Sigmoid colon (tissue), 4 donors: ENCODE measurements at regions not wholly inside any gene's neighbourhood (a gene's known extent, or its start where the extent isn't known, plus 50 kb on each side); places are given as distances from the start of the nearest gene placed in this dataset.

ENCODE experiments used
- CTCF ChIP-seq, 4 experiments: fragments of 450-650 bp in 3 of 4; fragments of 200-600 bp in 1 of 4; IDR thresholded peaks; one replicate each; pipeline ENCODE4 v1.5.1; 2016 to 2019; ENCODE audit warnings: antibody characterized with exemption in 4 of 4, mild to moderate bottlenecking in 3 of 4, moderate library complexity in 2 of 4
- EP300 ChIP-seq, 4 donors: sonication (generic); formaldehyde crosslinking; IDR thresholded peaks; one replicate each; pipeline ENCODE4 v1.6.1; 2017; ENCODE audit warnings: antibody characterized with exemption in 4 of 4
- POLR2A ChIP-seq, 2 donors: fragments of 450-650 bp; IDR thresholded peaks; one replicate each; pipeline ENCODE4 v1.6.1; 2016; ENCODE audit warnings: antibody characterized with exemption in 2 of 2, mild to moderate bottlenecking in 2 of 2, moderate library complexity in 2 of 2
- POLR2AphosphoS5 ChIP-seq, 4 donors: sonication (generic); formaldehyde crosslinking; IDR thresholded peaks; one replicate each; pipeline ENCODE4 v1.6.1; 2017; ENCODE audit warnings: antibody characterized with exemption in 4 of 4

- TF ChIP-seq CTCF (IDR thresholded peaks at IDR 0.05) (no peak), POLR2A (IDR thresholded peaks at IDR 0.05) (no peak), POLR2AphosphoS5 (IDR thresholded peaks at IDR 0.05) (no peak), EP300 (IDR thresholded peaks at IDR 0.05) (no peak)
Observed at GRCh38 chr4:164484551-164484950, 269.4 kb upstream of the SMIM31 start.
